ENCODE measurements at regions not wholly inside any gene's neighbourhood (a gene's known extent, or its start where the extent isn't known, plus 50 kb on each side); places are given as distances from the start of the nearest gene placed in this dataset.

- TF ChIP-seq CTCF (IDR thresholded peaks at IDR 0.05; ENCODE audit: low read depth, low read length) (no peak), EZH2phosphoT487 (IDR thresholded peaks at IDR 0.05; ENCODE audit: low read depth) (no peak)
Measured at GRCh38 chr2:107197594-107198294, 311.8 kb upstream of the ST6GAL2 start.
